HG03439 (cell line): ENCODE measurements at regions not wholly inside any gene's neighbourhood (a gene's known extent, or its start where the extent isn't known, plus 50 kb on each side); places are given as distances from the start of the nearest gene placed in this dataset.
"Not testable (repeated sequence)": the region's sequence is repeated elsewhere in the genome, so short reads cannot be mapped to it uniquely, and the experiment has no call there.

Experiments
- ATAC-seq: cut with Tn5 transposase; IDR thresholded peaks from one replicate; pipeline ENCODE4 v1.9.1; 2021; ENCODE audit warnings: mild to moderate bottlenecking, moderate library complexity; ENCODE audit not compliant: unreplicated experiment

DNA sequence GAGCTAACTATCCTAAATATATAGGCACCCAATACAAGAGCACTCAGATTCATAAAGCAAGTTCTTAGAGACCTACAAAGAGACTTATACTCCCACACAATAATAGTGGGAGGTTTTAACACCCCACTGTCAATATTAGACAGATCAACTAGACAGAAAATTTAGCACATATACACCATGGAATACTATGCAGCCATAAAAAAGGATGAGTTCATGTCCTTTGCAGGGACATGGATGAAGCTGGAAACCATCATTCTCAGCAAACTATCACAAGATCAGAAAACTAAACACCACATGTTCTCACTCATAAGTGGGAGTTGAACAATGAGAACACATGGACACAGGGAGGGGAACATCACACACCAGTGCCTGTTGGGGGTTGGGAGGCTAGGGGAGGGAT is 358.9 kb upstream of the KCND2 start:
- not testable (repeated sequence) for ATAC-seq

DNA sequence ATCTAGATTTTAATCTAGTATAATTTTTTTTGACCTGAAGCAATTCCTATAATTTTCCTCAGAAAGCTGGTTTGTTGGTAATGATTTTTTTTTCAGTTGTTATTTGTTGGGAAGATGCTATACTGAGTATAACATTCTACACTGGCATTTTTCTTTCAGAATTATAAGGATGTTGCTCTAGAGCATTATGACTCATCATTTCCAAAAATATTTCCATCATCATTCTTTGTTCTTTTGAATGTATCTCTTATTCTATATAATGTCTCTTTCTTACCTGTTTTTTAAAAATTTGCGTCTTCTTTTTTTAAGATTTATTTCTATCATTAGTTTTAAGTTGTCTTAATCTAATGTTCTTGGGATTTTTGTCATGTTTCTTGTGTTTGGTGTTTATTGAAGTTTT is 356.5 kb upstream of the KCND2 start:
- no peak for ATAC-seq

DNA sequence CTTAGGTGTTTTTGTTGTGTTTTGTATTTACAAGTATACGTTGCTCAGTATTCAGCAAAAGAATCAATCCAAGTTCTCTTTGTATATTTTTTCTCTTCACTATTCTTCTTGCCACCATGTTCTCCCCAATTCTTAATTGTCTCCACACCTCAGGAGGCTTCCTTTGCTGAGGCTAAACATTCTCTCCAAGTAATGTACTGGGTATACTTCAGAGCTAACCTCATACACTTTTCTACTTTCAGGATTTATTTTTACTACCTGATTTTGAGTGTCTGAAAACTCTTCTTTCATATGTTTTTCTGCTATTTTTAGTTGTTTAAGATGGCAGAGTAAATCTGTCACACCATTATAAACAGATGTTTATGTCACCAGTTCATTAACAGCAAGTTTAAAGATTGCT is 354.8 kb upstream of the KCND2 start:
- no peak for ATAC-seq

DNA sequence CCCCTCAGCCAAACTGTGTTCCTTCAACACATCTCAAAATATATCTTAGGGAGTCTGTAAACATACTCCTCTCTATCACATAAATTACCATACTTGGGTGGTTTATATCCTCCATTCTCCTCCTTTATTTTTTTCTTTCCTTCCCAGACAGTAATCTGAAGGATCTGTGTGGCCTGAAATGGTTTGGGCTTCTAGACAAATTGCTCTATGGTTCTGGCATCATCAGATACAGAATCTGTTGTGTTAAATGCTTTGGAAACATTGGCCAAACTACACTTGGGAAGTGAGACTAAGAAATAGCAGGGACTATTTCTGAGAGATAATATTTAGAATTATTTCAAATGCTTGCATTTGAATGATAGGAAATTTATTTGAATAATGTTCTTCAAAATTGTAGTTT is 353.0 kb upstream of the KCND2 start:
- no peak for ATAC-seq

DNA sequence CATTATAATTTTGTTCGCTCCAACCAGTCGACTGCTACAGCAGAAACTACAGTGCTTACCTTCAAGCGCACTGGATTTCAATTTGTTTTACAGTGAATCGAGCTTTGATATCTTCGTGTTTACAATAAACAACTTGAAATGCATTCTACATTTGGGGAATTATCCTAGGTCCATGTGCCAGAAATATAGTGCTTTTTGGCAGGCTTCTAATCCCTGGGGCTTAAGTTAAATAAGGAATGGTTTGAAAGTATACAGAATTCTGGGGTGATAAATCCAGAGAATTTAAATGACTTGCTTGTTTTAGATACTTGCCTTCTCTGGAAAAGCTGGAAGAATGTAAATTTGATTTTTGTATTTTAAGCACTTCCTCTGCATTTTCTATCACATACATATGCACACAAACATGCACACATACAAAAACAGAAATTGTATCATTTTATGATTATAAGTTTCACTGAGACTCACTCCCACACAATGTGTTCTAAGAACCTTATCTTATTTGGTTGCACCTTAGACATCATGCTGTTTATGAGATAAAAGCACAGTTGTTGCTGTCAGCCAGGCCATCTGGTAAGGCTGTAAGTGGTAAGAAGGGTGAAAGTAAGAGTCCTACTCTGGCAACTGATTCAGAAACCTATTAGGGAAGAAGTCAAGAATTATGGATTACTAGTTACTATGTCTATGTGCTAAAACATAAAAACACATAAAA is 347.2 kb upstream of the KCND2 start:
- no peak for ATAC-seq

DNA sequence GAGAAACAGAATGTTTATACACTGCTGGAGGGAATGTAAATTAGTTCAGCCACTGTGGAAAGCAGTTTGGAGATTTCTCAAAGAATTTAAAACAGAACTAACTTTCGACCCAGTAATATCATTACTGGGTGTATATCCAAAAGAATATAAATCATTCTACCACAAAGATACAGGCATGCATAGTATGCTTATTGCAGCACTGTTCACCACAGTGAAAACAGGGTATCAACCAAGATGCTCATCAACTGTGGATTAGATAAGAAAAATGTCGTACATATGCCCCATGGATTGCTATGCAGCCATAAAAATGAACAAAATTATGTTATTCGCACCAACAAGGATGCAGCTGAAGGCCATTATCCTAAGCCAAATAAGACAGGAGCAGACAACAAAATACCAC is 343.1 kb upstream of the KCND2 start:
- no peak for ATAC-seq

GRCh38 chr7:119931230-119931824 is 341.6 kb upstream of the KCND2 start:
- no peak for ATAC-seq

GRCh38 chr7:119935418-119936025 is 337.5 kb upstream of the KCND2 start:
- peak; percentile 84 for ATAC-seq

- no peak for ATAC-seq
These were observed 336.1 kb upstream of the KCND2 start for GRCh38 chr7:119936836-119937235.

DNA sequence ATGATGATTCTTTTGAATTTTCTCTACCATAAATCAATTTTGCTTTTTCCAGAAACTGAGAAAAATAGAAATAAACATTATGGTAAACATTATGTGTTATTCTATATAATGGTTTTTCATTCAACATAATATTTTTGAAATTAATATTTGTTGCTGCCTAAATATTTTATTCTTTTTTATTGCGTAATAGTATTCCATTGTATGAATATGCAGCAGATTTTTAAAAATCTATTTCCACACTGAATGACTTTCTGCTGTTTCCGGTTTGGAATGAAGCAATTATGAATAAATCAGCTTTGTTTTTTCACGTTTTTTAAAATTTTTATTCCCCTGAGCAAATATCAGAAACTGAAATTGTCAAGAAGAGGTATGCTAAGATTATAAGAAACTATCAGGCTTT is 335.2 kb upstream of the KCND2 start:
- ATAC-seq, result no peak

- no peak for ATAC-seq
These were observed 328.9 kb upstream of the KCND2 start for GRCh38 chr7:119943942-119944600.

DNA sequence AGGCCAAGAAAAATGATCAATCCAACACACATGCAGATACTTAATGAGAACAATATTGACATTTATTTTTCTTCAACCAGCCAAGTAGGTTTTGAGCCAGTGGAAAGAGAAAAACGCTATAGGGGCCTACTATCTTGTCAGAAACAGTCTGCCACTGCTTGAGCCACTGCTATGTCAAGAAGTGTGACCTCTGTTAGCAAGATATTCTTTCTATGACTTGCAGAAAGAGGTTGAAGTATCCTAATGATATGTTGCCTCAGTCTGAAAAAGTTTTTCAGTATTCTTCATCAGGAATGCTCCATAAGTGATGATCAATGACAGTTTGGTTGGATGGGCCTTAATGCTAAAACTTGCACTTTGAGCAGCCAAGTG is 328.4 kb upstream of the KCND2 start:
- no peak for ATAC-seq

DNA sequence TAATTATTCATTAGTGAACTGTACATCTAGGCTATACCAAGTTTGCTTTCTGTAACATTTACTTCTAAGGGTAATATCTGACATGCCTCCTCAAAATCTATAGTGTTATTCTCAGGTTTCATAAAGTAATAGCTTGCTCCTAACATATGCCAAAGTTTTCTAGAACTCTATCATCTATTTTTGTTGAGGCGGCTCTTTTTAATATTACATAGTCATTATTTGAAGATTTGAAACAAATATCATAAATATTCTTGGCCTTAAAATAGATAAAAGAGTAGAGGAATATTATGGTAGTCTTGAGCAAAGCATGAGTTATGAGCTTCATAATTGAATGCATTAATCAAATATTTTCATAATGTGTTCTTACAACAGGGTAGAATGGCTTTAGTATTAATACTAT is 327.2 kb upstream of the KCND2 start:
- no peak for ATAC-seq

GRCh38 chr7:119949053-119949452 is 323.9 kb upstream of the KCND2 start:
- no peak for ATAC-seq

GRCh38 chr7:119950390-119951041 is 322.5 kb upstream of the KCND2 start:
- ATAC-seq, result not testable (repeated sequence)

DNA sequence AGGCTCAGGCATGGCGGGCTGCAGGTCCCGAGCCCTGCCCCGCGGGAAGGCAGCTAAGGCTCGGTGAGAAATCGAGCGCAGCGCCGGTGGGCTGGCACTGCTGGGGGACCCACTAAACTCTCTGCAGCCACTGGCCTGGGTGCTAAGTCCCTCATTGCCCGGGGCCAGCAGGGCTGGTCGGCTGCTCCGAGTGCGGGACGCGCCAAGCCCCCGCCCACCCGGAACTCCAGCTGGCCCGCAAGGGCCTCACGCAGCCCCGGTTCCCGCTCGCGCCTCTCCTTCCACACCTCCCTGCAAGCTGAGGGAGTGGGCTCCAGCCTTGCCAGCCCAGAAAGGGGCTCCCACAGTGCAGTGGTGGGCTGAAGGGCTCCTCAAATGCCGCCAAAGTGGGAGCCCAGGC is 321.4 kb upstream of the KCND2 start:
- ATAC-seq, result not testable (repeated sequence)

GRCh38 chr7:119957335-119957734 is 315.6 kb upstream of the KCND2 start:
- no peak for ATAC-seq

DNA sequence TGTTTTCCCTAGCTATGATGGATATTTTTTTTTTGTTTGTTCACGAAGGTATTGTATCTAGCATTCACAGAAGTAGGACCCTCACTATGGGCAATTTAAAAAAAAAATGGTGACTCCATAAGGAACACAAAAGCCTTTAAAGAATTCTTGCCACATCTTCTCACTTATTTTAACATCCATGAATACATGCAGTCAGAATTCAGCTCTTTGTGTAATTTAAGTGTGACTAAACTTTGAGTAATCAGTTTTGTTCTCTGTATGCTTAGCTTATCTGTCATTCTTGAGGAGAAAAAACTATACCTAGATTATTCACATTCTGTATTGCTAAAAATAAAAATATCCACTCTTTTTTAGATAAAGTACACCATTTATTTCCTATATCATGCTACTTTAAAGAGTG is 313.2 kb upstream of the KCND2 start:
- no peak for ATAC-seq

- ATAC-seq, result no peak
These were observed 309.3 kb upstream of the KCND2 start for GRCh38 chr7:119963654-119964053.

DNA sequence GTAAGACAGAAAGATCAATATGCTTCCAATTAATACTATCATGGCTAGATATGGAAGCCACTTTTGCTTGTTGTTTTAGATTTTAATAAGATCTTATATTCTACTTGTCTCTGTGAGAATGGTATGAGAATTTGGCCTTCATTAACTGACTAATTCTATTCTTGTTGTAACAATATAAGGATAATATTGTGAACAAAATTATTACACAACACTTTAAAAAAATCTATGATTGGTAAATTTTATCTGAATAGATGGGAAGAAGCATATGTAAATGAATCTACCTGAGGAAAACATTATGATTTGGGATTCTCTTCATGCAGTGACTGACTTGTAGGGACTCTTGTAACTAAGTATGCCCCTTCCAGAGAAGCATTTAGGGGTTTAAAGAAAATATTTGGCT is 308.9 kb upstream of the KCND2 start:
- ATAC-seq, result no peak

DNA sequence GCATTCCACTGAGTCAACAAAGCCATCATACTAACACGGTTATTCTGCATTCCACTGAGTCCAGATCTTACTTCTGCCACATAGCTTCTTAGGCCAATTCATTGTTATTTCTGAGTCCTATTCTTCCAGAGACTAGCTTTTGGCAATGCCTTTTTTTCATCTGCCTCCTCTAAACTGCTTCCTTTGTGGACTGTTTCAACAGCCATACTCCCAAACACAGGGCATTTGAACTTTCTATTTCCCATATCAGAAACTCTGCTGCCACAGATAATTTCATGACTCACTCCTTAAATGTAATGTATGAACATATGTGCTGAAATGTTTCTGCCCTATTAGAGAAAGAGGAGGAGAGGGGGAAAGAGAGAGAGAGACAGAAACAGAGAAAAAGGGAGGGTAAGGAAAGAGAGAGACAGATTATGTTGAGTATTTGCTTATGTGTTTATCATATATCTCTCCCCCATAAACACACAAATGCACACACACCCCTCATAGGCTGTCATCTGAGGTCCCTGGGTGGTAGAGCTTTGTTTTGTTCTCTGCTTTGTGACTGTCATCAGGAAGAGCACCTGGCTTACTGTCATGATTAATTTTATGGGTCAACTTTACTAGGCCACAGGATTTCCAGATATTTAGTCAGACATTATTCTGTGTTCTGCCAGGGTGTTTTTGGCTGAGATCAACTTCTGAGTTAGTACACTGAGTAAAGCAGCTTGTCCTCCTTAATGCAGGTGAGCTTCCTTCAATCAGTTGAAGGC is 308.0 kb upstream of the KCND2 start:
- ATAC-seq, result no peak
